ENCODE measurements at regions not wholly inside any gene's neighbourhood (a gene's known extent, or its start where the extent isn't known, plus 50 kb on each side); places are given as distances from the start of the nearest gene placed in this dataset.

- Histone ChIP-seq H3K9ac (ENCODE audit: insufficient read depth, low read depth, low read length) (no peak overlapping the region), H3K27ac (ENCODE audit: extremely low read length, insufficient read depth, low read length) (no peak overlapping the region), H3K79me2 (ENCODE audit: insufficient read depth, low read length) (no peaks in the 10 kb centered on the region), H3K36me3 (replicated peaks in 1 of 2; ENCODE audit: control insufficient read depth in 1 of 2, insufficient read depth in 2 of 2, low read length in 2 of 2) (no peaks in the 10 kb centered on the region), H3K4me3 (replicated peaks in 1 of 3; ENCODE audit: insufficient read depth in 1 of 3, low read depth in 2 of 3, low read length in 3 of 3) (no peak overlapping the region), H3K4me2 (ENCODE audit: low read depth, low read length) (no peak overlapping the region), H3K4me1 (ENCODE audit: insufficient read depth, low read length) (no peaks in the 10 kb centered on the region), H3K9me3 (ENCODE audit: low read length) (no peaks in the 10 kb centered on the region), H4K20me1 (ENCODE audit: insufficient read depth, low read length) (no peaks in the 10 kb centered on the region), H2AFZ (ENCODE audit: low read length) (no peak overlapping the region), H3K27me3 (ENCODE audit: control insufficient read depth in 1 of 2, insufficient read depth in 2 of 2, low read length in 2 of 2) (peaks cover 0 to 7% of the 10 kb centered on the region in 2 experiments; a peak in 1 of 5 replicates)
- intact Hi-C loops (cut with micrococcal nuclease; ENCODE audit: unreplicated experiment) = no loop called here
- ATAC-seq (no peak), FAIRE-seq (peak; percentile 4), DNase-seq (ENCODE audit: low spot score) (no peak)
- no TSS peak for BruUV-seq (replicated peaks)
- WGBS (ENCODE audit: low lambda C conversion rate) = 28% methylated on average over 2 of the region's 2 CpGs
- ChIA-PET CTCF (ENCODE audit: low intra/inter-chr PET ratio, low total read pairs) (no interaction called here), POLR2A (no interaction called here)
- no peak for TF ChIP-seq ZNF761 (CRISPR knock-in tag; conservative IDR thresholded peaks at IDR 0.05)
- no peak for TF ChIP-seq NR2C2 (CRISPR knock-in tag; IDR thresholded peaks at IDR 0.05; ENCODE audit: borderline replicate concordance)
- TF ChIP-seq ZNF549 (CRISPR knock-in tag; IDR thresholded peaks at IDR 0.05) = no peak
- no peak for TF ChIP-seq CCDC6 (CRISPR knock-in tag; IDR thresholded peaks at IDR 0.05)
- no peak for TF ChIP-seq ZNF609 (CRISPR knock-in tag; IDR thresholded peaks at IDR 0.05; ENCODE audit: borderline replicate concordance)
- TF ChIP-seq ZKSCAN1 (IDR thresholded peaks at IDR 0.05; ENCODE audit: low read length) = no peak
- TF ChIP-seq ZKSCAN8 (CRISPR knock-in tag; IDR thresholded peaks at IDR 0.05; ENCODE audit: borderline replicate concordance) = no peak
- no peak for TF ChIP-seq DNMT1 (CRISPR knock-in tag; IDR thresholded peaks at IDR 0.05)
- no peak for TF ChIP-seq CCAR2 (optimal IDR thresholded peaks at IDR 0.05; ENCODE audit: low read depth, low read length)
- no peak for TF ChIP-seq ZNF292 (CRISPR knock-in tag; IDR thresholded peaks at IDR 0.05; ENCODE audit: borderline replicate concordance, low read depth)
- no peak for TF ChIP-seq ZSCAN21 (CRISPR knock-in tag; IDR thresholded peaks at IDR 0.05; ENCODE audit: borderline replicate concordance)
- no peak for TF ChIP-seq SNAPC5 (CRISPR knock-in tag; IDR thresholded peaks at IDR 0.05; ENCODE audit: borderline replicate concordance)
- no peak for TF ChIP-seq YEATS2 (CRISPR knock-in tag; IDR thresholded peaks at IDR 0.05; ENCODE audit: borderline replicate concordance)
- no peak for TF ChIP-seq PITX1 (CRISPR knock-in tag; IDR thresholded peaks at IDR 0.05)
- TF ChIP-seq ZNF10 (CRISPR knock-in tag; IDR thresholded peaks at IDR 0.05; ENCODE audit: borderline replicate concordance, low read depth) = no peak
- no peak for TF ChIP-seq ZNF747 (CRISPR knock-in tag; IDR thresholded peaks at IDR 0.05; ENCODE audit: borderline replicate concordance)
- in situ Hi-C loops (cut with HindIII; ENCODE audit: extremely low pct_ligation_motif_present, low pct_unique_long_range_greater_than_20kb) = loop anchor here (5.0 kb wide), 1 partner anchor 78 kb away; no protein-coding TSS in a partner anchor
Measured at GRCh38 chr14:22394616-22395015, 194.4 kb downstream of the DAD1 start.

Measured in HepG2 (cell line).